Activated T-cell treated with anti-CD3 and anti-CD28 coated beads, Interleukin-2, amount 50 U/mL, for 48 hours (primary cell): ENCODE measurements at regions not wholly inside any gene's neighbourhood (a gene's known extent, or its start where the extent isn't known, plus 50 kb on each side); places are given as distances from the start of the nearest gene placed in this dataset.
A peak's percentile ranks its signal among the peaks of the same experiment; 100 is the strongest.

Experiments used
- DNase-seq, 2 experiments: peaks; one replicate each; pipeline ENCODE4 v3.0.0-alpha.2; 2020

- no peak for DNase-seq
Measured at GRCh38 chr11:69380451-69380901, 86.5 kb downstream of the MYEOV start.

DNA sequence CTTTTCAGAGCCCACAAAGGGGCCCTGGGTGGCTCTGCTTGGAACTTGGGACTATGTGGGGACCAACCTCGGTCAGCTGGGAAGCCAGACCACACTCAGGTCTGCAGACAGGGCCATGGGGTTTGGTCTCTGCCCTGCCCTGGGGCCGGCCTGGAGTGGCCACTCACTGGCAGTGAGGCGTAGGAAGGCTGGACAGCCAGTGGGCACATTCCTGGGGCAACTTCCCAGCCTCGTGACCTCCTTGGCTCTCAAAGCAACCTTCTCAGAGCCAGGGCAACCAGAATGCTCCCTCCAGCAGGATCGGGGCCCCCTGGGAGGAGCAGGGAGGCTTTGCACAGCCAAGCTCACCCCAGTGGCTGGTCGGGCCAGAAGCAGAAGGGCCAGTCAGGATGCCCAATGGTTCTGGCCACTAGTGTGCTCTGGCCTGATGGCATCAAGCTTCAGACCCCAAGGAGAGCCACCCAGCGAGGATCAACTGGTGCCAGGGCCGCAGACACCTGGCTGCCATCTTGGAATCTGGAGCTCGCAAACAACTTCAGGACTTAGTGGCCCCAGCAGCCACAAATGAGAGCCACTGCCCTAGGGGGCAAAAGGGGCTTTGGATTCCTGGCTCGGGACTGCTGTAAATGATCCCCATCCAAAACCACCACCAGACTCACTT, 87.1 kb downstream of the MYEOV start:
- no peak for DNase-seq

- no peak for DNase-seq
Measured at GRCh38 chr11:69381681-69382130, 87.8 kb downstream of the MYEOV start.

DNA sequence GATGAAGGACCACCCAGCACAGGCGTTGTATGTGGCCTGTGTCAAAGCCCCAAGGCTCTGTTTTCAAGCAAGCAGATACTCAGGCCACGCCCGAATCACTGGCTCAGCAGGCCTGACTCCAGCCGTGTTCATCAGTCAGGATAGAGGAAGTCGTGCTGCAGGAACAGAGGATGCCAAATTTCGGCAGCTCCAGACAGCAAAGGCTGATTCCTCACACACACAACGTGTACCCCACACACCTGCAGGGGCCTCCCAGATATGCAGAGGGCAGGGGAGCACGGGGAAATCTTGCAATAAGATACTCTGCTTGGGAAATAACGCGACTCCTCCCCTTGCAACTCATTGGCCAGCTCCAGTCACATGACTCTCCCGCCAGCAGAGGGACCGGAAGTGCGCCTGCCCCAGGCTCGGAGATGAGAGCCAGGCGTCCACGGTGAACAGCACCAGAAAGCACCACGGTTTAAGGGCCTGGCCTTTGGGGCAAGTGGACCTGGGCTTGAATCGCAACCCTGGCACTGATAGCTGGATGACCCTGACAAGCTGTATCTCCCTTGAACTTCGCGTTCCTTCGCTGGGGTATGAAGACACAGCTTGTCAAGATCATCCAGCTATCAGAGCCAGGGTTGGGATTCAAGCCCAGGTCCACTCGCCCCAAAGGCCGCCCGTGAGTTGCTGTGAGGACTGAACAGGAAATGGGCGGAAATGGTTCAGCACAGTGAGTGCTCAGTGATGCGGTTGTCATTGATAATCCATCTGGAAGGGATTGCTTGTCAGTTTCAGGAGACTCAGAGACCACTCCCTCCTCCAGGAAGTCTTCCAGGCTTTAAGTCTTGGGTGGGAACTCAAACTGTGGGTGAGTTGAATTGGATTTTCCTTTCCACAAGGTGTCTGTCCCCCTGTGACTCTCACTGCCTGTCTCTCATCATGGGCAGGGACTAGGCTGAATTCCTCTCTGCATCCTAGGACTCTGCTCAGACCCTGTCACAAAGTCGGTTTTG, 88.5 kb downstream of the MYEOV start:
- DNase-seq: peak in 1 of 2 experiments; percentile 40

DNA sequence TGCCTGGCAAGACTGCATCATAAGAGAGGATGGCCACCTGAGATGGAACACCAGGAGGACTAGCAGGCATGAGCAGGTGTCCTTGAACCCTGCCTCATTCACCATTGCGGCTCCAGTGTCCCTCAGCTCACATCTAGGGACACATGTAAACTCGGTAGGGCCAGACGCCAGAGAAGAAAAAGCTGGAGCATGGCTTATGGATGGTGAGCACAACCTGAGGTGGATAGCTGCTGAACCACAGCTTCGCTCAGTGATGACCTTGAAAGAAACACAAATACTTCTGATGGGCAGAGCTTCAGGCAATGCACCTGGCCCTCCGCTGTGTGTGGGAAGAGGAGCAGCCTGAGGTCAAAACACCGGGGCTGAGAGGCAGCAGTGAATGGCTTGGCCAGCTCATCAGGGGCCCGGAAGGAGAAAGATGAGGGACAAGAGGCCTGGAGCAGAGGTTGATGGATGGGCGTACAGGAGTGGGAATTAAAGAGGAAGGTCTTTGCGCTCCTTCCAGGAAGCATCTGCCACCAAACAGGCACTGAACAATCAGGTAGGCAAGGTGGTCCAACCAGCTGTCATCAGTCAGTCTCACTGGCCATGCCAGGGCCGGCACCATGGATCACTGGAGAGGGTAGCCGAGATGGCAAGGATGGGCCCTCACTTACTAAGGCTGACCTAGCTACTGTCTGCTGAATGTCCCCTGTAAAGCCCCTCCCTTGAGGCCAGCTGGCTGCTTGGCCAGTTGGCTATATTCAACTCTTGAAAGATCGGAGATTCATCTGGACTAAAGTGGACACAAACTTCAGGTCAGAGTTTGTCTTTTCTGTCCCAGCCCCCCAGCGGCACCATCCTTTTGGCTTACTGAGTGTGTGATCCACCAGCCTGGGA, 89.7 kb downstream of the MYEOV start:
- DNase-seq: no peak

DNA sequence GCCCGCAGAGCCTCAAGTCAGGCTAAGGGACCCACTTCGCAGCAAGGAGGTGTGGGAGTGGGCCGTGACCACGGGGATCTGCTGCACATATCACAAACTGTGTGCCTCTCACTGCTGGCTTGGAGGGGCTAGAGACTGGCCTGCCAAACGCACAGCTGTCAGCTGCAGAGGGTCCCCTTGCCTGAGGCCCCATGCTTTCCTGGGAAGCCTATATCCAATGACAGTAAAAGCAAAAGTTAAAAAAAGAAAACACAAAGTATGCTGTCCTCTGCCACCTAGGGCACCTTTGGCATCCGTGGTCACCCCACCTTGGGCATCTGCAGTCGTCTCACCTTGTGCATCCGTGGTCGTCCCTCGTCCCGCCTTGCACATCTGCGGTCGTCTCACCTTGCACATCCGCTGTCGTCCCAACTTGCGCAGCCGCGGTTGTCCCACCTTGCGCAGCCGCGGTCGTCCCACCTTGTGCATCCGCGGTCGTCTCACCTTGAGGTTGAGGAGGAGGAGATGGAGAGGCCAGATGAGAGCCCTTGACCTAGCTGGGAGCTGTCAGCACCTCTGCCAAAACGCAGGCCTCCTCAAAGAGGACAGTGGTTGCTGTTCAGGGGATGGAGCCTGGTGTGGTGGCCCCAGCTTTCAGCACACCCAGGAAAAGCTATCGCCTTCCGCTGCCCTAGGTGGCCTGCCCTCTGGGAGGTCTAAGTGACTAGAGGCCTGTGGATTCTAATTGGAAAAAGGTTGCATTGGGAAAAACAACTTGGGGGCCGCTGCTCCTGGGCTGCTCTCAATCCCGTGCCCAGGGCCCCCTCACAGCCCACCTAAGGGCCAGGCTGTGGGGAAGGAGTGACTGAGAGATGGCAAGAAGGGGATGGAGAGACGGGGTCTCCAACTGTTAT, 90.5 kb downstream of the MYEOV start:
- no peak for DNase-seq

DNA sequence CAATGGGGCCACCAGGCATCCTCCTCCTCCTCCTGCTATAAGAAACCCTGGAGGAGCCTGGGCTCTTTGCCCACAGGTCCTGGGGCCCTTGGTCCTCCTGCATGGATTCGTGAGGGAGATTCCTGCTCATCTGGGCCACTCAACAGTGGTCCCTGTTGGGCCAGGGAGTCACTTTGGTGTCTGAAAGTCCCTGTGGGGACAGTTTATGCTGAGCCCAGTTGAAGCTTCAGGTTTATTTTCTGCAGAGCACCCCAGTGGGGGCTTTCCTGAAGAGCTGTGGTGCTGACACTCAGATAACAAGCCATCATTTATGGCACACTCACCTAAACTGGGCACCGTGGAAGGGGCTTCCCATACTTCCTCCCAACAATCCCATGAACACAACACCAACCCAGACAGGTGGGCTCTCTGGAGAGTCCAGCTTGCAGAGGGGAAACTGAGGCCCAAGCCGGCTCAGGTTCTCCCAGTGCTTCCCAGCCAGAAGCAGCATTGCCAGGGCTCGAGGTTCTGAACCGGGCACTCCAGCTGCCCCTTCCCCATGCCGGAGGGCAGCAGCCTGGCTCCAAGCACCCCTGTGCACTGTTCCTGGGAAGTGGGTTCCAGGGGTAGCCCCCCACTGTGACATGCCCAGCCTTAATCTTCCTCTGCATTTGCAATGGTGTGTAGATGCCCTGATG, 91.3 kb downstream of the MYEOV start:
- DNase-seq: no peak

GRCh38 chr11:69385832-69386427, 92.0 kb downstream of the MYEOV start:
- DNase-seq: no peak

DNA sequence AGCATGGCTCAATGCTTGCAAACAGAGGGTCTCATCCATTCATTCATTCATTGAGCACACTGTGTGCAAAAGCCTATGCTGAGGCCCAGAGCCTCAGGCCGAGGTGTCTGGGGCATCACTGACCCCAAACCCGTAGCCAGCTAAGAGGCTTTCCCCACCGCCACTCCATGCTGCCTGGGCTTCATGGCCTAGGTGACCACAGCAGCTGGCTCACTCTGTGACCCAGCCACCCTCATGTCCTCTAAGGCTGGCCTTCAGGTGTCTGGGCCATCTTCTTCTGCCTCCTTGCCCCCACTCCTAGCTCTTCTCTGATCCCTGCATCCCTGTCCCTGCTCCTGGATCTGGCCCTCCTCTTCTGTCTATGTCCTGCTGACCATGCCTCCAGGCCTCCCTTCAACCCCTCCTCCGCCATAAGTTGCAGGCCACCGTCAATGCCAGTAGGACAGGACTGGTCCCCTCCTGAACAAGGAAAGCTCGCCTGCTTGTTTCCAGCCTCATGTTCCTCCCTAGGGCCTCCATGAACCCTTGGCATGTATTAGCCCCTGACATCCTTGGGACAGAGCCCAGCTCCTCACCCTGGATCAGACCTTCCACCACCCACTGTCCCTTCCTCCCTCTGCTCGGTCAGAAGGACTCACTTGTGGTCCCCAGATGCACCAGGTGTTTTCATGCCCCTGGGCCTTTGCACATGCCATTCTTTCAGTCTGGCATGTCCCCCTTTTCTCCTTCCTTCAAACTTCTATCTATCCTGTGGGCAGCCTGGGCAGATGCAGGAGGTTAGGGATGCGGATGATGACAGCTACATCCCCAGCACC, 92.8 kb downstream of the MYEOV start:
- DNase-seq: no peak

- DNase-seq: no peak
Measured at GRCh38 chr11:69387409-69387885, 93.5 kb downstream of the MYEOV start.

DNA sequence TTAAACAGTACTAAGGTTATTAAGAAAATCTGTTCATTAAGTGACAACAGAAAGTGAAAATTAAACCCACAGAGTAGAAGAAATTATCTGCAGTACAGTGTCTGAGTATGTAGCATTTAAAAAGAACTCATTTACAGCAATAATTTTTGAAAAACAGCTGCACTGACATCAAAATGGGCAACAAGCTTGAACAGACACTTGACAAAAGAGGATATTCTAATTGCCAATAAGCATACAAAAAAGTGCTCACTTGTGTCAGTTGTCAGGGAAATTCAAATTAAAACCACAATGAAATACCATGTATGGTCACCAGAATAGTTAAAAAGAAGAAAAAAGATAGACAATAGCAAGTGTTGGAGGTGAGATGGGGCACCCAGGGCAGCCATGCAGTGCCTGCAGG, 93.3 kb upstream of the LINC01488 start:
- DNase-seq: no peak

DNA sequence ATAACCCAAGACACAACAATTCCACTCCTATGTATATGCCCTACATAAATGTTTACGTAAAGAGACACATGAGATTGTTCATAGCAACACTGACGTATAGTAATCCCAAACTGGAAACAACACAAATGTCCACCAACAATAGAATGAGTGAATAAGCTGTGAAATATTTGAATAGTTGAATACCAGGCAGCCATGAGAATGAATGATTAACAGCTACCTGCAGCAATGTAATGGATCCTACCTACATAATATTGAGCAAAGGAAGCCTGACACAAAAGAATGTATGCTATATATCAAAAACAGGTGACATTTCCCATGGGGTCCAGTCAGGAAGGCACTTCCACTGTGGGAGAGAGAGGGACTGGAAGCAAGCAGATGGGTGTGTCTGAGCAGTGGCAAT, 92.8 kb upstream of the LINC01488 start:
- DNase-seq: no peak

DNA sequence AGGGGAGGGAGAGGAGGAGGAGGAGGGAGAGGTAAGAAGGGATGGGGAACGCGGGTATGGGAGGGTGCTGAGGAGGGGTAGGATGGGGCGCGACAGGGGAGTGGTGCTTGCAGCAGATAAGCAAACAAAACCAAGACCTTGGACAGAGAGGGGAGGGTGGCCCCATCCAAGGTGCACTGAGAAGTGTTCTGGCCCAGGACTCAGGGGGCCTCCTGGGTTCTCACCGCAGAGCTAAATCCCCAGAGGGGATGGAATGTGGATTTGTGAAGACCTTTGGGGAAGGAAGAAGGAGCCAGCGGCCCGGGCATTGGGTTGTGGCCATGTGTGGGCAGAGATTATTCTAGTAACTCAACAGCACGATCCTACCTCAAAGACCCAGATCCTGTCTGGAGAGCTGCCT, 90.9 kb upstream of the LINC01488 start:
- DNase-seq: no peak

- no peak for DNase-seq
Measured at GRCh38 chr11:69391192-69392103, 90.0 kb upstream of the LINC01488 start.

DNA sequence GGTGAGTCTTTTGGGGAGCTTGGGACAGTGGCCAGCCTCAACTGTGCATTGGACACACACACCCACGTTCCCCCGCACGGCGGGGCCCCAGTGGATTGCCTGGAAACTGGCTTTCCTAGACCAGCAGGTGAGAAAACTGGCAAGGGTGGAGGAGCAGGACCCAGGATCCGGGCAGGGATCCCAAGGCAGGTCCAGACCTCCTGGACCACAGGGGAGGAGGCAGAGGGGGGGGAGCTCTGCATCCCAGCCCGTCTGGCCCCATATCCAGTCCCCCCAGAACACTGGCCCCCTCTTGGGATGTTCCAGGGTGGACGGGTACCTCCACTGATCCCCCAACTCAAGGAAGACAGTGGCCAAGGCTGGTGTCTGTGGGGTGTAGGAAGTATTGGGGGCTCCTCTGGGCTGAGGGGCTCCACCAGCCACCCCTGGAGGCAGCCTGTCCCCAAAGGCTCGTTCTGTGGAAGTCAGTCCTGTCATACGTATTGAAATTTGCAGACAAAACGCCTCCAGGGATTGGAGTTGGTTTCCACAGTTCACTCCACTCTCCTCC, 89.3 kb upstream of the LINC01488 start:
- DNase-seq: no peak

GRCh38 chr11:69393178-69393832, 88.2 kb upstream of the LINC01488 start:
- DNase-seq: no peak

DNA sequence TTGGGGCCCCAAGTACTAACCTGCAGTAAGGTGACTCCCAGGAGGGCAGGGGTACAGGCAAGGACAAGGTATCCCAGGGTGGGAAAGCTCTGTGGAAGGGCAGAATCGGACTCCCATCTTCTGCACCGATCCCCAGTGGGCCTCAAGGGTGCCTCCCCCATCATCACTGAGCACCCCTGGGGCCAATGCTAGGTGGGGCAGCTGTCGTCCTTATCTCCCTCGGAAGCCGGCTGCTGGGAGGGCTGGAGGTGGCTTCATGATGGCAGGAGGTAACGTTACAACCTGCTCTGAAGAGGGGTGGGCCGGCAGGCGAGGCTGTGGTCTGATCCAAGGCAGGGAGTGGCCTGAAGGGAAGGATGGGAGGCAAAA, 87.6 kb upstream of the LINC01488 start:
- no peak for DNase-seq
